Trophoblast cell (in vitro differentiated cells and primary cell): ENCODE measurements at regions not wholly inside any gene's neighbourhood (a gene's known extent, or its start where the extent isn't known, plus 50 kb on each side); places are given as distances from the start of the nearest gene placed in this dataset.
A peak's percentile ranks its signal among the peaks of the same experiment; 100 is the strongest.

ENCODE experiments used
- DNase-seq, 2 donors: peaks; one replicate each; pipeline ENCODE4 v3.0.0-alpha.2; 2016
- H2AFZ ChIP-seq: 2 replicates; pipeline ENCODE4 v1.6.1; 2013; ENCODE audit warnings: low read length, moderate library complexity, mild to moderate bottlenecking; ENCODE audit not compliant: insufficient read depth, poor library complexity
- H2AK5ac ChIP-seq: 2 replicates; pipeline ENCODE4 v1.6.1; 2013; ENCODE audit warnings: mild to moderate bottlenecking, low read length
- H2BK120ac ChIP-seq: 2 replicates; pipeline ENCODE4 v1.6.1; 2013; ENCODE audit warnings: low read length, mild to moderate bottlenecking, moderate library complexity; ENCODE audit not compliant: insufficient read depth, poor library complexity
- H2BK12ac ChIP-seq: 2 replicates; pipeline ENCODE4 v1.6.1; 2013; ENCODE audit warnings: mild to moderate bottlenecking, low read length, moderate library complexity
- H2BK5ac ChIP-seq: 2 replicates; pipeline ENCODE4 v1.6.1; 2013; ENCODE audit warnings: low read length, low read depth, moderate library complexity, mild to moderate bottlenecking; ENCODE audit not compliant: poor library complexity
- H3K14ac ChIP-seq: 2 replicates; pipeline ENCODE4 v1.6.1; 2013; ENCODE audit warnings: mild to moderate bottlenecking, low read length
- H3K18ac ChIP-seq: 2 replicates; pipeline ENCODE4 v1.6.1; 2013; ENCODE audit warnings: mild to moderate bottlenecking, low read length
- H3K23ac ChIP-seq: 2 replicates; pipeline ENCODE4 v1.6.1; 2013; ENCODE audit warnings: low read length
- H3K27ac ChIP-seq: 2 replicates; pipeline ENCODE4 v1.5.1; 2013; ENCODE audit warnings: low read depth, mild to moderate bottlenecking, inconsistent platforms, low read length, moderate library complexity
- H3K27me3 ChIP-seq: 2 replicates; pipeline ENCODE4 v1.6.1; 2013; ENCODE audit warnings: inconsistent platforms, mild to moderate bottlenecking, low read length, moderate library complexity; ENCODE audit not compliant: insufficient read depth
- H3K36me3 ChIP-seq, 2 experiments: 1 replicate in 1 of 2; 2 replicates in 1 of 2; pipeline ENCODE4 v1.6.1; 2013; ENCODE audit warnings: low read length in 2 of 2, mild to moderate bottlenecking in 2 of 2, moderate library complexity in 1 of 2; ENCODE audit not compliant: insufficient read depth in 2 of 2, control insufficient read depth in 1 of 2
- H3K4ac ChIP-seq: 2 replicates; pipeline ENCODE4 v1.6.1; 2013; ENCODE audit warnings: low read depth, mild to moderate bottlenecking, low read length, moderate library complexity
- H3K4me1 ChIP-seq, 2 experiments: 1 replicate in 1 of 2; 2 replicates in 1 of 2; pipeline ENCODE4 v1.6.1; 2013; ENCODE audit warnings: low read length in 2 of 2, mild to moderate bottlenecking in 2 of 2, moderate library complexity in 1 of 2; ENCODE audit not compliant: insufficient read depth in 2 of 2, control insufficient read depth in 1 of 2
- H3K4me2 ChIP-seq: 2 replicates; pipeline ENCODE4 v1.6.1; 2013; ENCODE audit warnings: inconsistent platforms, mild to moderate bottlenecking, low read length, moderate library complexity
- H3K4me3 ChIP-seq: 2 replicates; pipeline ENCODE4 v1.5.1; 2013; ENCODE audit warnings: mild to moderate bottlenecking, low read depth, low read length, inconsistent platforms
- H3K79me1 ChIP-seq: one replicate; pipeline ENCODE4 v1.6.1; 2013; ENCODE audit warnings: low read length
- H3K79me2 ChIP-seq: 2 replicates; pipeline ENCODE4 v1.6.1; 2013; ENCODE audit warnings: low read length, mild to moderate bottlenecking; ENCODE audit not compliant: control insufficient read depth, insufficient read depth, poor library complexity
- H3K9ac ChIP-seq: 2 replicates; pipeline ENCODE4 v1.6.1; 2013; ENCODE audit warnings: mild to moderate bottlenecking, low read length
- H3K9me3 ChIP-seq: 2 replicates; pipeline ENCODE4 v1.6.1; 2013; ENCODE audit warnings: low read depth, mild to moderate bottlenecking, control low read depth, inconsistent platforms, low read length; ENCODE audit not compliant: insufficient read depth
- H4K12ac ChIP-seq: 2 replicates; pipeline ENCODE4 v1.6.1; 2013; ENCODE audit warnings: low read depth, mild to moderate bottlenecking, low read length, moderate library complexity
- H4K8ac ChIP-seq: 2 replicates; pipeline ENCODE4 v1.6.1; 2013; ENCODE audit warnings: low read depth, mild to moderate bottlenecking, low read length, moderate library complexity
- H4K91ac ChIP-seq: one replicate; pipeline ENCODE4 v1.6.1; 2013; ENCODE audit warnings: low read depth, mild to moderate bottlenecking, low read length, moderate library complexity
- WGBS: extraction: QIAGEN DNeasy Blood & Tissue Kit; methylation state at CpG from one replicate; pipeline ENCODE4 v1.1.7; 2013; ENCODE audit warnings: missing lambda C conversion rate; ENCODE audit not compliant: insufficient read length, insufficient coverage; ENCODE audit errors: extremely low coverage; 5-methylcytosine and 5-hydroxymethylcytosine counted together

DNA sequence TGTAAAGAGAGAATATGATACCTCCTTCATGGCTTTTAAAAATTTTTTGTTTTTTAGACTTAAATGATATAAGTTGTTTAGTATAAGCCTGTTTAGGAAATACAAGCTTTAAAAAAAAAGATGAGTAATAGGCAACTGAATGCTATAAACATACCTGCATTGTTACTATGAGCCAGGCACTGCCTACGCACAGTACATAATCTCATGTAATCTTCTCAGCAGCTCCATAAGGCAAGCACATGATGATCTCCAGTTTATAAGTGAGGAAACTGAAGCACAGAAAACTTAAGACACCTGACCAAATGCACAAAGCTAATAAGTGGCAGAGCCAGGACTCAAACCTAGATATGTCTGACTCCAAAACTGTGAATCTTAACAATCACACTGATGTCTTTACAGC, 156.3 kb upstream of the SLC1A4 start:
- Histone ChIP-seq H2BK120ac (no peak overlapping the region), H3K79me1 (peaks cover 11% of the 10 kb centered on the region), H3K36me3 (no peaks in the 10 kb centered on the region), H3K79me2 (no peaks in the 10 kb centered on the region), H2AFZ (no peak overlapping the region), H3K4me1 (peaks cover 8 to 9% of the 10 kb centered on the region in 2 experiments), H3K14ac (no peak overlapping the region), H3K4ac (no peak overlapping the region), H3K27me3 (no peaks in the 10 kb centered on the region), H4K91ac (no peak overlapping the region), H3K23ac (no peak overlapping the region), H3K9ac (no peak overlapping the region), H4K8ac (no peak overlapping the region), H2AK5ac (no peak overlapping the region), H3K4me2 (no peak overlapping the region), H3K27ac (no peak overlapping the region), H4K12ac (no peak overlapping the region), H3K9me3 (peaks cover 1% of the 10 kb centered on the region), H3K18ac (no peak overlapping the region), H3K4me3 (no peak overlapping the region), H2BK12ac (no peak overlapping the region), H2BK5ac (no peak overlapping the region)
- no CpG with 5 or more reads among the region's 1 CpG for WGBS
- peak; percentile 24 to 36 for DNase-seq

DNA sequence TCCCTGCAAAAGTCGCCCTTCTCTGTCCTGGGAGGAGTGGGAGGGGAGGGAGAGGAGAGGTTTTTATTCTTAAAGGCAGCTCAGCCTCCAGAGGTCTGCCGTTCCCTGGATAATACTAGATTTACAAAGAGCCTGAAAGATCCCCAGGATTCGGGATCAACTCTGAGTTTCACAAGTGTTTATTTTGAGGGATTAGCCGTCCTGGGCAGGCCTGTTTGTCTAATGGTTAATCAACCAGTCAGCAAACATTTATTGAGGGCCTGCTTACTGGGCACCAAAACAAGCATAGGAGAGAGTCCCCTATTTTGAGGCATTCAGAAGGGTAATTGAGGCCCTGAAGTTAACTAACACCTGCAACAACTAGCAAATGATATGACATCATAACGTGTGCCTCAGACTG, 152.6 kb upstream of the SLC1A4 start:
- no peak overlapping the region for H2AFZ ChIP-seq
- H2AK5ac ChIP-seq, result no peak overlapping the region
- no peak overlapping the region for H2BK120ac ChIP-seq
- H3K79me2 ChIP-seq, result no peaks in the 10 kb centered on the region
- H4K91ac ChIP-seq, result no peak overlapping the region
- H3K4me2 ChIP-seq, result no peak overlapping the region
- peaks cover 1% of the 10 kb centered on the region for H3K9me3 ChIP-seq
- no peaks in the 10 kb centered on the region for H3K36me3 ChIP-seq
- H3K14ac ChIP-seq, result no peak overlapping the region
- H3K27me3 ChIP-seq, result no peaks in the 10 kb centered on the region
- H2BK12ac ChIP-seq, result no peak overlapping the region
- no peak overlapping the region for H4K8ac ChIP-seq
- no peak overlapping the region for H3K4me3 ChIP-seq
- H3K27ac ChIP-seq, result no peak overlapping the region
- H3K79me1 ChIP-seq, result peaks cover 6% of the 10 kb centered on the region
- H3K4ac ChIP-seq, result no peak overlapping the region
- no peak overlapping the region for H3K9ac ChIP-seq
- no peak overlapping the region for H4K12ac ChIP-seq
- no peak overlapping the region for H3K23ac ChIP-seq
- H3K18ac ChIP-seq, result no peak overlapping the region
- H2BK5ac ChIP-seq, result no peak overlapping the region
- peaks cover 2% of the 10 kb centered on the region in 2 experiments for H3K4me1 ChIP-seq
- DNase-seq, result no peak
- no CpG with 5 or more reads among the region's 5 CpGs for WGBS

DNA sequence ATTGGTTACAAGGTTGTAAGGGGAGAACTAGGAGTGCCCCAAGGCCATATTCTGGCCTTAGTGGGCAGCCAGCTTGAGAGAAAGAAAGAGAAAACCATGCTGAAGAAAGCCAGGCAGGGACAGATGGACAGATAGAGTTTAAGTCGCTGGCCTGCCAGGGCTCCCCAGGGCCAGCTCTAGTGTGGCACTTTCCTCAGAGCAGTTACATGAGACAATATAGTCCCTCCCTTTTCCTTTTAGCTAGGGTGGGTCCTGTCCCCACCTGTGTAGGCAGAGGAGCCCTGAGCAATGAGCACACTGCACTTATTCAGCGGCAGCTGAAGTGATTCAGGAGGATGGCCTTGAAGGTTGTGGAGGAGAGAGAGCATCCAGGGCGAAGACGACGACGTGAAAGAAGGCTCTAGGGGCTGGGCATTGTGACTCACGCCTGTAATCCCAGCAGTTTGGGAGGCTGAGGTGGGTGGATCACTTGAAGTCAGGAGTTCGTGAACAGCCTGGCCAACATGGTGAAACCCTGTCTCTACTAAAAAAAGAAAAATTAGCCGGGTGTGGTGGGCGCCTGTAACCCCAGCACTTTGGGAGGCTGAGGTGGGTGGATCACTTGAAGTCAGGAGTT, 152.0 kb upstream of the SLC1A4 start:
- Histone ChIP-seq H3K4me2 (no peak overlapping the region), H3K79me2 (no peaks in the 10 kb centered on the region), H3K18ac (no peak overlapping the region), H4K8ac (no peak overlapping the region), H2BK5ac (no peak overlapping the region), H2BK12ac (no peak overlapping the region), H3K27me3 (no peaks in the 10 kb centered on the region), H2AFZ (no peak overlapping the region), H3K9ac (no peak overlapping the region), H4K12ac (no peak overlapping the region), H3K79me1 (peaks cover 2% of the 10 kb centered on the region), H3K4ac (no peak overlapping the region), H4K91ac (no peak overlapping the region), H3K4me1 (no peaks in the 10 kb centered on the region), H3K4me3 (no peak overlapping the region), H2AK5ac (no peak overlapping the region), H3K14ac (no peak overlapping the region), H3K9me3 (peaks cover 1% of the 10 kb centered on the region), H3K27ac (no peak overlapping the region), H2BK120ac (no peak overlapping the region), H3K36me3 (no peaks in the 10 kb centered on the region), H3K23ac (no peak overlapping the region)
- WGBS, result no CpG with 5 or more reads among the region's 10 CpGs
- DNase-seq, result peak in 1 of 2 donors; percentile 29

DNA sequence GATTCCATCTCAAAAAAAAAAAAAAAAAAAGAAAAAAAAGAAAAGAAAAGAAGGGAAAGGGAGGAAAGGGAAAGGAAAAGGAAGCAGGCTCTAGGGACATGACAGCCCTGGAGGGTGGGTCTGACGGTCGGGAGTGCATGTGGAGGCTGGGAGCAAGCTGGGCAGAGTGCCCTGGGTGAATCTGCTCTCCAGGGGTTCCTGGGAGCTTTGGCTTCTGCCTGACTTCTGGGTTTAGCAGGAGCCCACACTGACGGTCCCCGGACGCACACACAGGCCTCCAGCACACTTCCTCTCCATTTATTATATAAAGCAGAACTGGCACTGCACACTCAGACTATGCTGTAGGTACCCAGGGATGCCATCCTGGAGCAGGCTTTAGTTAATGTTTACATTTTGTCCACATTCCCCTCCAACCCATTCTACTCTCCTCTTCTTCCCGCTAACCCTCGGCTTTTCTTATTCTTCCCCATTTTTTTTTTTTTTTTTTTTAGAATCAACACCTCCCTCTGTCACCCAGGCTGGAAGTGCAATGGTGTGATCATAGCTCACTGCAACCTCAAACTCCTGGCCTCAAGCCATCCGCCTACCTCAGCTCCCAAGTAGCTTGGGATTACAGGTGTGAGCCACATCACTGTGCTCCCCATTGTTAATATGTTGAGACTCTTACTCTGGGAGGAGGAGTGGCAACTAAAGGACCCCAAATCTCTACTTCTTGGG, 151.1 kb upstream of the SLC1A4 start:
- no peak overlapping the region for H3K14ac ChIP-seq
- no peak overlapping the region for H2AFZ ChIP-seq
- no peak for DNase-seq
- no peak overlapping the region for H3K9ac ChIP-seq
- no peak overlapping the region for H3K4me3 ChIP-seq
- H2BK5ac ChIP-seq, result no peak overlapping the region
- no peak overlapping the region for H3K27ac ChIP-seq
- H3K4ac ChIP-seq, result no peak overlapping the region
- H3K23ac ChIP-seq, result no peak overlapping the region
- no peaks in the 10 kb centered on the region for H3K79me1 ChIP-seq
- H3K9me3 ChIP-seq, result peaks cover 1% of the 10 kb centered on the region
- no peaks in the 10 kb centered on the region for H3K27me3 ChIP-seq
- H4K91ac ChIP-seq, result no peak overlapping the region
- WGBS, result 100% methylated on average over 2 of the region's 8 CpGs
- no peak overlapping the region for H2BK12ac ChIP-seq
- H3K4me1 ChIP-seq, result no peaks in the 10 kb centered on the region
- H3K4me2 ChIP-seq, result no peak overlapping the region
- H4K12ac ChIP-seq, result no peak overlapping the region
- no peak overlapping the region for H2AK5ac ChIP-seq
- no peaks in the 10 kb centered on the region for H3K36me3 ChIP-seq
- no peak overlapping the region for H2BK120ac ChIP-seq
- H3K79me2 ChIP-seq, result no peaks in the 10 kb centered on the region
- H4K8ac ChIP-seq, result no peak overlapping the region
- H3K18ac ChIP-seq, result no peak overlapping the region
